HepG2 (cell line): ENCODE measurements at regions not wholly inside any gene's neighbourhood (a gene's known extent, or its start where the extent isn't known, plus 50 kb on each side); places are given as distances from the start of the nearest gene placed in this dataset.

ENCODE experiments used
- ADNP ChIP-seq: sonication (generic); formaldehyde crosslinking; IDR thresholded peaks from 2 replicates; pipeline ENCODE4 v1.4.0; 2020; ENCODE audit warnings: missing genetic modification reagents
- ATF7-NPFF ChIP-seq: sonication (generic); formaldehyde crosslinking; IDR thresholded peaks from 2 replicates; pipeline ENCODE4 v1.8.1; 2023; ENCODE audit warnings: mild to moderate bottlenecking, low read depth, missing genetic modification reagents, moderate library complexity
- BCL6 ChIP-seq: IDR thresholded peaks from 2 replicates; pipeline ENCODE4 v1.6.1; 2016; ENCODE audit warnings: missing genetic modification reagents, missing compliant biosample characterization
- CENPX ChIP-seq: sonication (generic); formaldehyde crosslinking; IDR thresholded peaks from 2 replicates; pipeline ENCODE4 v1.9.0; 2021; ENCODE audit warnings: mild to moderate bottlenecking, missing genetic modification reagents, moderate library complexity
- CHD2 ChIP-seq: IDR thresholded peaks from 2 replicates; pipeline ENCODE4 v1.6.1; 2011; ENCODE audit warnings: low read depth, low read length, improper control_type of control experiment
- CREM ChIP-seq, 2 experiments: sonication (generic) in 1 of 2; formaldehyde crosslinking in 1 of 2; IDR thresholded peaks; 2 replicates each; pipeline versions ENCODE4 v1.4.0 to v1.6.1; 2016 to 2020; ENCODE audit warnings: antibody characterized with exemption in 1 of 2, mild to moderate bottlenecking in 1 of 2, missing genetic modification reagents in 1 of 2
- EHMT2 ChIP-seq: fragments of 200-600 bp; sonication (generic); IDR thresholded peaks from 2 replicates; pipeline ENCODE4 v1.7.0; 2017; ENCODE audit warnings: antibody characterized with exemption, low read depth, low read length, borderline replicate concordance
- ETV5 ChIP-seq: IDR thresholded peaks from 2 replicates; pipeline ENCODE4 v1.6.1; 2018; ENCODE audit warnings: missing biosample characterization, missing genetic modification reagents, inconsistent platforms, borderline replicate concordance
- FOXA3 ChIP-seq: IDR thresholded peaks from 2 replicates; pipeline ENCODE4 v1.6.1; 2016; ENCODE audit warnings: missing genetic modification reagents, missing compliant biosample characterization
- HMG20A ChIP-seq: IDR thresholded peaks from 2 replicates; pipeline ENCODE4 v1.6.1; 2016; ENCODE audit warnings: borderline replicate concordance
- MED1 ChIP-seq: sonication (generic); formaldehyde crosslinking; IDR thresholded peaks from 2 replicates; pipeline ENCODE4 v1.4.0; 2020; ENCODE audit warnings: missing genetic modification reagents
- MTA3 ChIP-seq: sonication (generic); formaldehyde crosslinking; IDR thresholded peaks from 2 replicates; pipeline ENCODE4 v1.4.0; 2020; ENCODE audit warnings: missing genetic modification reagents
- SAFB2 ChIP-seq: sonication (generic); formaldehyde crosslinking; IDR thresholded peaks from 2 replicates; pipeline ENCODE4 v1.5.1; 2020; ENCODE audit warnings: missing genetic modification reagents, low read depth, mild to moderate bottlenecking, borderline replicate concordance
- SSRP1 ChIP-seq: IDR thresholded peaks from 2 replicates; pipeline ENCODE4 v1.6.1; 2016; ENCODE audit warnings: control low read depth
- TFAP4 ChIP-seq: sonication (generic); IDR thresholded peaks from 2 replicates; pipeline ENCODE4 v1.6.1; 2016; ENCODE audit warnings: low read depth, borderline replicate concordance
- TFE3 ChIP-seq: IDR thresholded peaks from 2 replicates; pipeline ENCODE4 v1.6.1; 2016
- TGIF2 ChIP-seq: IDR thresholded peaks from 2 replicates; pipeline ENCODE4 v1.6.1; 2016; ENCODE audit warnings: control low read depth, missing compliant biosample characterization
- ZBED4 ChIP-seq: sonication (generic); formaldehyde crosslinking; IDR thresholded peaks from 2 replicates; pipeline ENCODE4 v1.4.0; 2020; ENCODE audit warnings: missing genetic modification reagents, borderline replicate concordance
- ZBTB25 ChIP-seq: IDR thresholded peaks from 2 replicates; pipeline ENCODE4 v1.6.1; 2018; ENCODE audit warnings: missing genetic modification reagents
- ZNF362 ChIP-seq: sonication (generic); formaldehyde crosslinking; IDR thresholded peaks from 2 replicates; pipeline ENCODE4 v1.4.0; 2020; ENCODE audit warnings: missing genetic modification reagents, mild to moderate bottlenecking, borderline replicate concordance
- ZNF564 ChIP-seq: sonication (generic); formaldehyde crosslinking; IDR thresholded peaks from 2 replicates; pipeline ENCODE4 v1.8.1; 2023; ENCODE audit warnings: mild to moderate bottlenecking, missing genetic modification reagents
- ZSCAN25 ChIP-seq: sonication (generic); formaldehyde crosslinking; IDR thresholded peaks from 2 replicates; pipeline ENCODE4 v1.8.0; 2022; ENCODE audit warnings: mild to moderate bottlenecking, missing genetic modification reagents

GRCh38 chr21:38918607-38919346 is 113.0 kb downstream of the ETS2 start (continued):
- no peak for TF ChIP-seq MTA3 (CRISPR knock-in tag)
- peak; percentile 48; the same call in 1 of the 2 replicates for TF ChIP-seq FOXA3 (CRISPR knock-in tag)
- peak; percentile 85 for TF ChIP-seq CREM (IDR thresholded peaks at IDR 0.05)
- no peak for TF ChIP-seq CREM (CRISPR knock-in tag; IDR thresholded peaks at IDR 0.05)
- TF ChIP-seq ZSCAN25 (CRISPR knock-in tag): peak; percentile 42; the same call in 1 of the 2 replicates
- peak; percentile 79 for TF ChIP-seq ZNF362
- no peak for TF ChIP-seq SAFB2 (CRISPR knock-in tag)
- TF ChIP-seq SSRP1: 0 out of 2 replicates have a peak, but pooled peaks have one; percentile 37
- peak; percentile 68; the same call in 1 of the 2 replicates for TF ChIP-seq HMG20A (CRISPR knock-in tag)
- peak; percentile 21; the same call in 1 of the 2 replicates for TF ChIP-seq EHMT2
- TF ChIP-seq ZNF564 (CRISPR knock-in tag): no peak
- TF ChIP-seq CENPX (CRISPR knock-in tag): no peak
- no peak for TF ChIP-seq ATF7-NPFF
- TF ChIP-seq MED1 (CRISPR knock-in tag): peak; percentile 95
- TF ChIP-seq ZBED4 (CRISPR knock-in tag): no peak
- no peak for TF ChIP-seq CHD2
- no peak for TF ChIP-seq ADNP (CRISPR knock-in tag)
- peak; percentile 39; the same call in 1 of the 2 replicates for TF ChIP-seq TFE3
- peak; percentile 36; the same call in 1 of the 2 replicates for TF ChIP-seq TFAP4
- TF ChIP-seq TGIF2 (CRISPR knock-in tag): peak; percentile 38; the same call in 1 of the 2 replicates
- TF ChIP-seq BCL6: peak; percentile 65
- peak; percentile 62; the same call in 1 of the 2 replicates for TF ChIP-seq ETV5 (CRISPR knock-in tag)
- 0 out of 2 replicates have a peak, but pooled peaks have one; percentile 19 for TF ChIP-seq ZBTB25 (CRISPR knock-in tag)
